ENCODE measurements at regions not wholly inside any gene's neighbourhood (a gene's known extent, or its start where the extent isn't known, plus 50 kb on each side); places are given as distances from the start of the nearest gene placed in this dataset.
"Not testable (repeated sequence)": the region's sequence is repeated elsewhere in the genome, so short reads cannot be mapped to it uniquely, and the experiment has no call there.

DNA sequence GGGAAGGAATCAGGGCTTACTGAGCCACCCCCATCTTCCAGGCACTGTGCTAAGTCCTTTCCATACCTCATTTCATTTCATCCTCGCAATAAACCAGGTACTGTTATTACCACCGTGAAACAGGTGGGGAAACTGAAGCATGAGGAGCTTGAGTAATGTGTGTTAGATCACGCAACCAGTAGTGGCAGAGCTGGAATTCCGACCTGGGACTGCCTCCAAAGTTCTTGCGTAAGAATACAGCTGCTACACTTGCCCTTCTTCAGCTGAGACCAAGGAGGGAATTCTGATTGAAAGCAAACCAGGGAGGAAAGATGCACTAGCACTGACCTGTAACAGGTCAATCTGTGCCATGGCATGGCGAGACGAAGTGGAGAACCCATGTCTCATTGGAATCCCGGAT is 113.4 kb upstream of the MSX2 start:
- no peak for DNase-seq

DNA sequence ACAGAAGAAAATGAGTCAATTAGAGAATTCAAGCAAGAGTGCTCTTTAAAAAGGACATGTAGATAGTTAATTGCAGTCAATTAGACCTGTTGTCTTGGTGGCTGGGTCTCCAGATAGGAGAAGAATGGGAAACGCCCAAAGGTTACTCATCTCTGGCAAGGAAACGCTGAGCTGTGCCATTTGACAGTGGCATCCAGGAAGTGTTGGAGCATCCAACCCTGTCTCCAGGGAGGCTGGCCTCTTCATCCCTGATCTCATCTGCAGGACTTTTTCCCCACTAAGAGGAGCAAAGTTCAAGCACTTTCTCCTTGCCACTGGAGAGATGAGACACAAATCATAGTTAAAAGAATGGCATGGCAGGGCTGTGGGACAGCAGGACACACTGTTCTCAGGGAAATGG is 111.7 kb upstream of the MSX2 start:
- DNase-seq = no peak

DNA sequence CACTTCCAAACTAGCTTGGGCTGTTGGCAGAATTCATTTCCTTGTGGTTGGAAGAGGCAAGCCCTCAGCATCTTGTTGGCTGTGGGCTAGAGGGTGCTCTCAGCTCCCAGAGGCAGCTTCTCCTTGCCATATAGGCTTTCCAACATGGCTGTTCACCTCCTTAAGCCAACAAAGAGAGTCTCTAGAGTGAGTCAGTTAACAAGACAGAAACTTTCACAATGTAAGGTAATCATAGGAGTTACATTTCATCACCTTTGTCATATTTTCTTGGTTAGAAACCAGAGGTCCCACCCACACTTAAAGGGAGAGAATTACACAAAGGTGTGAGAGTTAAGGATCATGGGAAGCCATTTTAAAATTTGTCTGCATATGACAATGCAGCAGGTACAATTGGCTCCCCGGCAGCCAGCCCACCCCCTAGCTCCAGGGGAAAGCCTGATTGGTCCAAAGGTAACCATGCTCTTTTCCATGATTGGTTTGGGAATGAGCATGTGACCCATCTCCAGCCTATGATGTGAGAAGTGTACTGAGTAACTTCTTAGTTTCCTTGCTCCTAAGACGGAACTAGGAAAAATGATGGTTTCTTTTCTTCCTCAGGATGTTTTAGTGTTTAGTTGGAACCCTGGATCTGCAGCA is 109.8 kb upstream of the MSX2 start:
- no peak for DNase-seq

DNA sequence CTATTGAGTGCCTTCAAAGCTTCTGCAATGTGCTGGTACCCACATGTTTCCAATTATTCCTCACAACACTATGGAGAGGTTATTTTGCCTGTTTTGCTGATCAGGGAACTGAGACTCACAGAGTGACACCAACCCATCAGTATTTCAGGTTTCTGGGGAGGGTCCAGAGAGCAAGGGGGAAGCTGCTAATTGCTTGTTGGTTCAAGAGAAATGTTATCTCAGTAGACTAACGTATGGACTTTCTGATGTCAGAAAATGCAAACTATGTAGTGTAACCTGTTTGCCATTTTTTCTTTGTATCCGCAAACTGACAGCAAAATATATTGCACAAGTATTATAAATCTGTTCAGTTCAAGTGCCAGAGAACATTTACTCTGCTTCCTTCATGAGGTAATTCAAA is 108.3 kb upstream of the MSX2 start:
- DNase-seq = no peak

DNA sequence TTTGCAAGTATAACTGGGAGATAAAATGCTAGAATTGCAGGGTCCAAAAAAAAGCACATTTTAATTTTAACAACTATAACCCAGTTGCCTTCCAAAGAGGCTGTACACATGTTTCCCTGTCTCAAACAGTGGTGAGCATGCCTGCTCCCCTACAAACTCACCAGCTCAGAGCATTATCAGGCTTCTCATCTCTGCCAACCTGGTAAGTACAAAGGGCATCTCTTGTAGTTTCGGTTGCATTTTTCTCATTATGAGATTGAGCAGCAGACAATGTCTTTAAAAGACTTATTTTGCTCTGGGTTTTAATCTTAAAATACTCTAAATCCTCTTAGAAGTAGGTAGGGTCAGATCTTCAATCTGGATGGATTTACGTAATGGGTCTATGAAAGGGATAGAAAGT is 107.1 kb upstream of the MSX2 start:
- DNase-seq = no peak

GRCh38 chr5:174617910-174618309 is 106.5 kb upstream of the MSX2 start:
- no peak for DNase-seq

GRCh38 chr5:174618589-174618988 is 105.8 kb upstream of the MSX2 start:
- DNase-seq = no peak

- DNase-seq = no peak
Observed at GRCh38 chr5:174622067-174622466, 102.3 kb upstream of the MSX2 start.

GRCh38 chr5:174623018-174623417 is 101.4 kb upstream of the MSX2 start:
- no peak for DNase-seq

DNA sequence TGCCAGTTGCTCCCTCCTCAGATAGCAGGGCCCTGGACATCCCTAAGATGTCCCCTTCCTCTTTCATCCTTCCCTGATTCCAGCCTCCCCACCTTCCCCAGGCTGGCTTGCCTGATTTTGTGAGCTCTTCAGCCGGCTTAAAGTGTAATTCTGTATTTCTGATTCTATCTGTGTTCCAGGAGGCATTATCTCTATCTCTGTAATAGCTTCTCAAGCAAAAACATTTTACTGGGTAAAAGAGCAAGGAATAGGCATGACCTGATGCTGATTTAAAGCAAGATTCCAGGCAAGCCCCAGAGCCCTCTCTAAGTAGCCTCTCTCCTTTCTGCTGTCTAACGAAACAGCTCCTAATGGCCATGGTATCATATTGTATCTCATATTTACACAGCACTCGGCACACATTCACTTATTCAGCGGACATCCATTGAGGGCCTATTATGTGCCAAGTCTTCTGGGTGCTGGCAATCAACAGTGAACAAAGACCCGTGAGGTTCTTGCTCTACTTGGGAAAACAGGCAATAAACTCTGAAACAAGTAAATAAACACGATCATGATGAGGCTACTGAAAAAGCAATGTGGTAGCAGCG is 100.9 kb upstream of the MSX2 start:
- no peak for DNase-seq

DNA sequence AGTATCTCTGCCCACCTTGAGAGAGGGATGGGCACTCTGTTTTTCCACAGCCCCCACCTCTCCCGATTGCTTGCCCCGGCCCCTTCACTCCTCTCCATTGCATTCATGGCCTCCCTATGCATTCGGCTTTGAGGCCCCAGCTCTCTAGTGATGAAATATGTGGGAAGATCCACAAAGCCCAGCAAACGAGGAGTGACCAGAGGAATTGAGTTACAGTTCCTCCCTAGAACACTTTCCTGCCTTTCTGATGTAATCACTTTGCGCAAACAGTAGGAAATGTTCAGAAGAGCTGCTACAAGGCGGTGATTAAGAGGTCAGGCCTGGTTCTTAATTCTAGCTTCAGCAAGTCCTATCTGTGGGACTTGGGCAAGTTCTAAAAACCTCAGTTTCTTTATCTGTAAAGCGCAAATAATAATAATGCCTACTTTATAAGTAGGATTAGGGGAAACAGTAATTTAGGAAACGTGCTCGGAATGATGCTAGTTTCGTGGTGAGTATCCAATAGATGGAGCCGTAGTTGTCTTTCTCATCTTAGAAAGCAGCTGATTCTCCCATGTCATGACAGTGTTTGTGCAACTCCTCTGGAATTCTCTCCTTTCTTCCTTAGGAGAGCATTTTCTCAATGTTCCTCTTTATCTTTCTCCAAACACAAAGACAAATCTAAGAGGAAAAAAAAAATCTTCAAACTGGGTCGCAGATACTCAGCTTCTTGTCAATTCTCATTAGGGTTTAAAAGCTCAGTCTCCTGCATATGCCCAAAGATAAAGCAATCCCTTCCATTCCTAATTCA is 99.5 kb upstream of the MSX2 start:
- no peak for DNase-seq

DNA sequence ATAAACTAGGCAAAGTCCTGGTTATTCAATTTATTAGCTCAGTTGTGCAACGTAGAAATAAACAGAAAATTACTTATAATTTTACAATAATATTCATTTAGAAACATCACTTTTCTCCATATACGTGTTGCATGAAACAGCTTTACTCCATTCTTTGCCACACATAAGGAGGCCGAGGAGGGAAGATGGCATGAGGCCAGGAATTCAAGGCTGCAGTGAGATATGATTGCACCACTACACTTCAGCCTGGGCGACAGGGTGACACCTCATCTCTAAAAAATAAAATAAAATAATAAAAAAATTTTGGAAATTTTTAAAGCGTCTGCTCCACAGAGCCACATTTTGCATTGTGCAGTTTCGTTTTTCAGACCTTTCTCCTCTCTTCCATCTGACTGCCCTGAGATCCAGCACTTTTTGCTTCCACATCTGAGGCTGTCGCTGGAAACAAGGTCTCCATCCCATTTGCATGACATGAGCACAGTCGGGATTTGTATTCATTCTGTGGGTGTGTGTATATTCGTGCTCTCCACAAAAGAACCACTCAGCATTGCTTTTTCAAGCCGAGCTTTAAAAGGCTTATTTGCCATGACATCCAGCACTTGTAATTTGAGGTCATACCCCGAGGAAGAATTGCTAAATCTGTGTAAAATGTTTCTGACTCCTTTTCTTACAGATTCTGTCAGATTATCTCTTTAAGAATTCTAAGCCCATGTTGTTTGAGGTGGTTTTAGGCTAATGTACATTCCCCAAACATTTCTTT is 98.6 kb upstream of the MSX2 start:
- DNase-seq = no peak

DNA sequence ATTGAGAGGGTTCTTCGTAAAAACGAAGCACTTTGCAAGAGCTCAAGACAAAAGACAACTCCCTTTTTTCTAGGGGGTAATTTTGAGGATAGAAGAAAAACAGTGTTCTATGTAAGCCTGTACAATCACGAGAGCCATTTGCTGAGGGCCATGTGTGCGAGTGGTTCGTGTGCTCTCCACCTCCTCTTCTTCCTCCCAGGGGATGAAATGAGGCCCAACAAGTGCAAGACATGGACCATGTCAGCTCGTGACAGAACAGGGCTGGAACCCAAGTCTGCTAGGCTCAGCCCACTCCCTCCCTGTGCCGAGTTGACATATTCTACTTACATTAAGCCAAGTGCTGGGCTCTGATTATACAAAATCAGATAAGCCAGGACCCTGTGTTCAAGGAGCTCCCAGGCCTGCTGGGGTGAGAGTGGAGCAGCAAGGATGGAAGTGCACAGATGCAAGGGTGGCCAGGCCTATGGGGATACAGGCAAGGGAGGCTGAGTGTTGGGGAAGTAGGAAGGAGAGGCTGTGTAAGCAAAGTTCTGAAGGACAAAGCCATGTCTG is 97.9 kb upstream of the MSX2 start:
- no peak for DNase-seq

DNA sequence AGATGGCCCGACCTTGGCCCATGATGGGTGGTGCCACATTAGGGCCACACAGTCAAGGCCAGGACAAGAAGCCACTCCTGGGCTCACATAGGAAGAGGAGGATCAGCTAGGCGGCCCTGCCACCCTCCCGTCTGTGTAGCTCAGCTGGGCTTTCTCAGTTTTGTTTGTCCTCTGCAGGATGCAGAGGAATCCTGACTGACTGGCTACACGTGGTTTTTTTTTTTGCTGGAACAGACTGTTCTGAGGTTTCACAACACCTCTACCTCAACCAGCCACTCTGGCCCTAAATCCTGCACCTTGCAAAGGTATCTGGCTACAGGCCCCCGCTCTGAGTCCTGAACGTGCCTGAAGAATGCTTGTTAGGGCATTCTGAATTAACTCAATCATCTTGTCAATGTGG is 88.3 kb upstream of the MSX2 start:
- no peak for DNase-seq

DNA sequence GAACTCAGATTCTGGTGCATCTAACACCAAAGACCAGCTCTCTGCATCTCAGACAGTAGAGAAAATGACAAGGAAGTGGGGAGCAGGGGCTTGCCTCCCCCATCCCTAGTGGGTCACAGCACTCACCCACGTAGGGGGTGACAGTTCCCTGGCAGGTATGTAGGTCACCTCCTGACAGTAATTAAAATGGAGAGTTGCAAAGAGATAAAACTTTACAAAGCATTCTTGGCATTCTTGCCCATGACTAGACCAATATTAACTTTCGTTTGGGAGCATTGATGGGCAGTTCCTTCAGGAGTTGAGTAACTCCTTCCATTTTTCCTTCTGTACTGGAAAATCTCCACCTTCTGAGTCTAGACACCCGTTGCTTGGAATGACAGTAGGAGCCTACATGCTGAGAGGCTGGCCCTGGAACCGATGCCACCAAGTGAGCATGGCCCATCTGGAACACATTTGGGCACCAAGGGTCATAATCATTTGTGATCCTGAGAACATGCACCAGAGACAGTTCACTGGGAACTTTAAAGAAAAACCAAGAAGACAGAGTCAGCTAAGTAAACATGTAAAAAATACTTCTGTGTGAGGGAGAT is 81.5 kb upstream of the MSX2 start:
- DNase-seq = no peak

GRCh38 chr5:174644436-174644835 is 79.9 kb upstream of the MSX2 start:
- no peak for DNase-seq

- no peak for DNase-seq
Observed at GRCh38 chr5:174644923-174645322, 79.5 kb upstream of the MSX2 start.

DNA sequence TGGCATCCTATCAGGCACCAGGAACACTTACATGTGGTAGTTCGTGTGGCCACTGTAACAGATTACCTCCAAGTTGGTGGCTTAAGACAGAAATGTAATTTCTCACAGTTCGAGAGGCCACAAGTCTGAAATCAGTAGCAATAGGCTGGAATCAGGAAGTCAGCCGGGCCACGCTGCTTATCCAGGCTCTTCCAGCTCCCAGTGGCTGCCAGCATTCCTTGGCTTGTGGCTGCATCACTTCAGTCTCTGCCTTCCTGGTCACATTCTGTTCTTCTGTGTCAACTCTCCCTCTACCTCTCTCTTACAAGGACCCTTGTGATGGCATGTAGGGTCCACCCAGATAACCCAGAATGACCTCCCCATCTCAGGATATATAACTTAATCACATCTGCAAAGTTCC is 78.7 kb upstream of the MSX2 start:
- no peak for DNase-seq

- DNase-seq = not testable (repeated sequence)
Observed at GRCh38 chr5:174648618-174649017, 75.8 kb upstream of the MSX2 start.

DNA sequence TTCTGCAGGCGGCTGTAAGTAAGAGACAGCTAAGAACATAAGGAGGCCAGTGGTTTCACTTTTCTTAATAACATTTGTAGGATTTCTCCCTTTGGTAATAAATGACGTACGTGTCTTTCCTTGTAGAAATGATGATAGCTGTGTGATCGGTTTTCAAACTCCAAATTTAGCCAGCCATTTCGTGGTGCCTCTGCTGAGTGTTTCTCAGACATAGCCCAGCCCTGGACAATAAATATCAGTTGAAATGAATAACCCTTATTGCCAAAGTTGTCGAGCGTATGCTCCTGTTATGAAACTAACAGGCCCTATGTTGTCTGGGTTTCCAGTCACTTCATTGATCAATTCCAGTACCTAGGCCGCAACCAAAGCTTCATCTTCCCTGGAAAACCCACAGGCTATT is 75.0 kb upstream of the MSX2 start:
- DNase-seq = no peak

GRCh38 chr5:174654442-174654841 is 69.9 kb upstream of the MSX2 start:
- no peak for DNase-seq

GRCh38 chr5:174655351-174655750 is 69.0 kb upstream of the MSX2 start:
- DNase-seq = no peak
